GM12878 (cell line): ENCODE measurements at regions not wholly inside any gene's neighbourhood (a gene's known extent, or its start where the extent isn't known, plus 50 kb on each side); places are given as distances from the start of the nearest gene placed in this dataset.

ENCODE experiments used
- ATAC-seq: fragments of 200-7000 bp; cut with Tn5 transposase; 3 replicates; pipeline ENCODE4 v1.9.1; 2020; ENCODE audit warnings: mild to moderate bottlenecking, moderate library complexity
- BruUV-seq: library from RNA; stranded (reverse); fragments of 400-500 nt; replicated peaks from 2 replicates; lab custom pipeline; 2021; lab: Mats Ljungman, UMichigan
- CTCF ChIA-PET: fragments of 300-600 bp; sonication (Branson Sonifier 250); formaldehyde crosslinking; extraction: SDS; loops from one replicate; lab custom pipeline; 2021; ENCODE audit warnings: inconsistent platforms; lab: Yijun Ruan, JAX
- POLR2A ChIA-PET: fragments of 350-600 bp; formaldehyde crosslinking; extraction: SDS; loops from one replicate; lab custom pipeline; 2021; ENCODE audit warnings: inconsistent platforms; lab: Charles Lee
- RAD21 ChIA-PET: fragments of 300-600 bp; sonication (Branson Sonifier 250); formaldehyde crosslinking; loops from one replicate; lab custom pipeline; 2023; ENCODE audit warnings: antibody characterized with exemption; ENCODE audit not compliant: unreplicated experiment; lab: Charles Lee
- SMC1A ChIA-PET: fragments of 300-600 bp; sonication (Branson Sonifier 250); formaldehyde crosslinking; loops from one replicate; lab custom pipeline; 2023; ENCODE audit not compliant: unreplicated experiment, uncharacterized antibody; lab: Charles Lee
- DNase-seq: peaks from one replicate; pipeline ENCODE4 v3.0.0-alpha.2; 2011; ENCODE audit warnings: low read depth, low spot score
- FAIRE-seq: peaks from 3 replicates; lab custom pipeline; 2011; peaks lifted over from hg19 to GRCh38; lab: Jason Lieb, UNC
- H2AFZ ChIP-seq: 2 replicates; pipeline ENCODE4 v1.6.0; 2011; ENCODE audit warnings: low read depth, low read length, control low read depth; ENCODE audit not compliant: control insufficient read depth
- H3K27ac ChIP-seq: 2 replicates; pipeline ENCODE4 v1.5.1; 2011; ENCODE audit warnings: control low read depth; ENCODE audit not compliant: control insufficient read depth, insufficient read depth
- H3K27me3 ChIP-seq, 2 experiments: replicated peaks in 1 of 2; 2 replicates each; pipeline versions ENCODE4 v1.6.0 to v1.6.1; 2011; ENCODE audit warnings: low read length in 1 of 2; ENCODE audit not compliant: control insufficient read depth in 2 of 2, insufficient read depth in 2 of 2
- H3K36me3 ChIP-seq, 2 experiments: 2 replicates each; pipeline ENCODE4 v1.5.1; 2011; ENCODE audit warnings: low read length in 1 of 2; ENCODE audit not compliant: control insufficient read depth in 2 of 2, insufficient read depth in 2 of 2
- H3K4me1 ChIP-seq: 2 replicates; pipeline ENCODE4 v1.6.1; 2011; ENCODE audit warnings: mild to moderate bottlenecking, low read length, moderate library complexity, mixed read lengths; ENCODE audit not compliant: control insufficient read depth, insufficient read depth
- H3K4me2 ChIP-seq: 2 replicates; pipeline ENCODE4 v1.6.0; 2011; ENCODE audit warnings: control low read depth; ENCODE audit not compliant: control insufficient read depth, insufficient read depth
- H3K4me3 ChIP-seq: fragments of 200-600 bp; sonication (generic); 2 replicates; pipeline ENCODE4 v1.5.1; 2016
- H3K79me2 ChIP-seq: 2 replicates; pipeline ENCODE4 v1.6.0; 2011; ENCODE audit warnings: low read length; ENCODE audit not compliant: control insufficient read depth, insufficient read depth
- H3K9ac ChIP-seq: 2 replicates; pipeline ENCODE4 v1.8.0; 2011; ENCODE audit warnings: low read length, control low read depth, mixed read lengths; ENCODE audit not compliant: control insufficient read depth, insufficient read depth
- H3K9me3 ChIP-seq: replicated peaks from 3 replicates; pipeline ENCODE4 v1.5.1; 2011; ENCODE audit warnings: mild to moderate bottlenecking, low read length; ENCODE audit not compliant: control insufficient read depth, insufficient read depth
- H4K20me1 ChIP-seq: 2 replicates; pipeline ENCODE4 v1.6.0; 2011; ENCODE audit not compliant: control insufficient read depth, insufficient read depth
- ASH2L ChIP-seq: fragments of 300-600, 200-600 bp; sonication (generic); IDR thresholded peaks from 2 replicates; pipeline ENCODE4 v1.6.1; 2017; ENCODE audit warnings: low read depth, mild to moderate bottlenecking, borderline replicate concordance
- BACH1 ChIP-seq: fragments of 450-650 bp; IDR thresholded peaks from 2 replicates; pipeline ENCODE4 v1.6.1; 2017; ENCODE audit warnings: mild to moderate bottlenecking, borderline replicate concordance
- ELK1 ChIP-seq: IDR thresholded peaks from 2 replicates; pipeline ENCODE4 v1.6.1; 2012; ENCODE audit warnings: low read depth, low read length, improper control_type of control experiment
- FOXK2 ChIP-seq: fragments of 450-650 bp; IDR thresholded peaks from 2 replicates; pipeline ENCODE4 v1.6.1; 2017; ENCODE audit warnings: mild to moderate bottlenecking, moderate library complexity
- IKZF2 ChIP-seq, 2 experiments: fragments of 450-650 bp; IDR thresholded peaks; 2 replicates each; pipeline ENCODE4 v1.6.1; 2017; ENCODE audit warnings: mild to moderate bottlenecking in 2 of 2, moderate library complexity in 2 of 2
- LARP7 ChIP-seq: fragments of 450-650 bp; IDR thresholded peaks from 2 replicates; pipeline ENCODE4 v1.6.1; 2017; ENCODE audit warnings: mild to moderate bottlenecking
- MYB ChIP-seq: fragments of 150-350 bp; IDR thresholded peaks from 2 replicates; pipeline ENCODE4 v1.6.1; 2014; ENCODE audit warnings: mild to moderate bottlenecking, low read depth, low read length, borderline replicate concordance
- NFYB ChIP-seq: IDR thresholded peaks from 2 replicates; pipeline ENCODE4 v1.6.1; 2011; ENCODE audit warnings: low read depth, mild to moderate bottlenecking, low read length, improper control_type of control experiment, moderate library complexity; ENCODE audit not compliant: insufficient read depth
- STAT3 ChIP-seq: IDR thresholded peaks from 2 replicates; pipeline ENCODE4 v1.6.1; 2011; ENCODE audit warnings: low read depth, low read length, improper control_type of control experiment
- TBL1XR1 ChIP-seq: IDR thresholded peaks from 2 replicates; pipeline ENCODE4 v1.6.1; 2012; ENCODE audit warnings: low read depth, low read length, improper control_type of control experiment
- TCF7 ChIP-seq: IDR thresholded peaks from 2 replicates; pipeline ENCODE4 v1.6.1; 2014; ENCODE audit warnings: antibody characterized with exemption, borderline replicate concordance
- ZBED1 ChIP-seq: IDR thresholded peaks from 2 replicates; pipeline ENCODE4 v1.6.1; 2016; ENCODE audit warnings: borderline replicate concordance
- WGBS: methylation state at CpG from one replicate; pipeline ENCODE4 v1.1.6; 2016; ENCODE audit warnings: low lambda C conversion rate; ENCODE audit not compliant: insufficient replicate concordance, insufficient coverage; ENCODE audit errors: missing lambda C conversion rate; 5-methylcytosine and 5-hydroxymethylcytosine counted together
- in situ Hi-C: fragments of 300-500 bp; cut with MboI; formaldehyde crosslinking; loops from 9 replicates; pipeline ENCODE4 v1.14.3; 2018; ENCODE audit warnings: mixed read lengths
- intact Hi-C: fragments of 100-400 bp; cut with micrococcal nuclease; formaldehyde crosslinking; loops from one replicate; pipeline ENCODE4 v1.14.2; 2022; ENCODE audit not compliant: unreplicated experiment

GRCh38 chr2:62396880-62397279 lies 109.1 kb downstream of the TMEM17 start:
- ChIA-PET POLR2A (interaction anchor here (0.6 kb wide), 3 partner anchors 170 to 447 kb away, joined by 3 to 5 read pairs (median 3); no protein-coding TSS in a partner anchor), CTCF (interaction anchor here (0.6 to 2.0 kb wide), 5 partner anchors 14 to 492 kb away, joined by 3 to 8 read pairs (median 3); no protein-coding TSS in a partner anchor), RAD21 (interaction anchor here (0.6 to 2.1 kb wide), 7 partner anchors 12 to 403 kb away, joined by 3 to 7 read pairs (median 3); no protein-coding TSS in a partner anchor), SMC1A (interaction anchor here (0.6 to 1.3 kb wide), 5 partner anchors 11 to 1167 kb away, joined by 3 to 4 read pairs (median 3); no protein-coding TSS in a partner anchor)
- Histone ChIP-seq H3K4me1 (peaks cover 4% of the 10 kb centered on the region), H3K36me3 (no peaks in the 10 kb centered on the region), H3K79me2 (no peaks in the 10 kb centered on the region), H3K9me3 (peaks cover 2% of the 10 kb centered on the region; the same call in 1 of the 3 replicates), H2AFZ (no peak overlapping the region), H3K27ac (no peak overlapping the region), H3K9ac (no peak overlapping the region), H3K4me2 (no peak overlapping the region), H4K20me1 (no peaks in the 10 kb centered on the region), H3K27me3 (no peaks in the 10 kb centered on the region), H3K4me3 (no peak overlapping the region)
- no peak for ATAC-seq
- TF ChIP-seq ZBED1 (no peak), ELK1 (no peak), ASH2L (no peak), STAT3 (no peak), IKZF2 (IDR thresholded peaks at IDR 0.05) (no peak), LARP7 (no peak), BACH1 (no peak), TBL1XR1 (no peak), FOXK2 (no peak), NFYB (no peak), TCF7 (no peak), MYB (no peak)
- WGBS, result 41% methylated on average over 2 of the region's 2 CpGs
- DNase-seq, result no peak
- intact Hi-C loops (no loop called here), in situ Hi-C loops (no loop called here)
- no TSS peak for BruUV-seq
- no peak for FAIRE-seq
